Smooth muscle cell (in vitro differentiated cells): ENCODE measurements at regions not wholly inside any gene's neighbourhood (a gene's known extent, or its start where the extent isn't known, plus 50 kb on each side); places are given as distances from the start of the nearest gene placed in this dataset.

Experiments used
- DNase-seq: peaks from one replicate; lab custom pipeline; 2025; ENCODE audit not compliant: unreplicated experiment; lab: John Stamatoyannopoulos, UW
- H2AFZ ChIP-seq: fragments of 200-600 bp; sonication (generic); 2 replicates; pipeline ENCODE4 v1.6.0; 2016; ENCODE audit warnings: antibody characterized with exemption, low read depth, mild to moderate bottlenecking
- H3F3A ChIP-seq: fragments of 200-600 bp; sonication (generic); 2 replicates; pipeline ENCODE4 v1.6.0; 2017; ENCODE audit warnings: antibody characterized with exemption, low read depth
- H3K27ac ChIP-seq: fragments of 200-600 bp; sonication (generic); 2 replicates; pipeline ENCODE4 v1.5.1; 2016; ENCODE audit warnings: low read depth, mild to moderate bottlenecking
- H3K27me3 ChIP-seq: fragments of 200-600 bp; sonication (generic); 2 replicates; pipeline ENCODE4 v1.6.1; 2016; ENCODE audit warnings: low read depth, mild to moderate bottlenecking
- H3K36me3 ChIP-seq: fragments of 200-600 bp; sonication (generic); 2 replicates; pipeline ENCODE4 v1.5.1; 2016; ENCODE audit warnings: low read depth
- H3K4me1 ChIP-seq: fragments of 200-600 bp; sonication (generic); 2 replicates; pipeline ENCODE4 v1.5.1; 2016; ENCODE audit warnings: low read depth
- H3K4me2 ChIP-seq: fragments of 200-600 bp; sonication (generic); 2 replicates; pipeline ENCODE4 v1.6.0; 2016; ENCODE audit warnings: mild to moderate bottlenecking
- H3K4me3 ChIP-seq: fragments of 200-600 bp; sonication (generic); 2 replicates; pipeline ENCODE4 v1.5.1; 2016; ENCODE audit warnings: mild to moderate bottlenecking
- H3K79me2 ChIP-seq: fragments of 200-600 bp; sonication (generic); 2 replicates; pipeline ENCODE4 v1.6.0; 2016; ENCODE audit warnings: low read depth, mild to moderate bottlenecking
- H3K9ac ChIP-seq: fragments of 200-600 bp; sonication (generic); 2 replicates; pipeline ENCODE4 v1.6.0; 2016; ENCODE audit warnings: low read depth
- H3K9me3 ChIP-seq: fragments of 200-600 bp; sonication (generic); replicated peaks from 2 replicates; pipeline ENCODE4 v1.5.1; 2016; ENCODE audit warnings: low read depth
- H4K20me1 ChIP-seq: fragments of 200-600 bp; sonication (generic); 2 replicates; pipeline ENCODE4 v1.6.0; 2016; ENCODE audit warnings: low read depth
- CTCF ChIP-seq: fragments of 200-600 bp; sonication (generic); IDR thresholded peaks from 2 replicates; pipeline ENCODE4 v1.5.1; 2017; ENCODE audit warnings: borderline replicate concordance, mild to moderate bottlenecking, antibody characterized with exemption; ENCODE audit not compliant: insufficient read depth, poor library complexity, severe bottlenecking
- WGBS: methylation state at CpG from one replicate; pipeline ENCODE4 v1.1.7; 2016; ENCODE audit warnings: low lambda C conversion rate; 5-methylcytosine and 5-hydroxymethylcytosine counted together

- no peak for DNase-seq
- Histone ChIP-seq H3K4me1 (peaks cover 5% of the 10 kb centered on the region), H3F3A (no peaks in the 10 kb centered on the region), H3K27ac (no peak overlapping the region), H3K9ac (no peak overlapping the region), H2AFZ (no peak overlapping the region), H3K4me2 (peak overlapping the region; percentile 48), H3K79me2 (no peaks in the 10 kb centered on the region), H3K36me3 (no peaks in the 10 kb centered on the region), H3K4me3 (no peak overlapping the region), H4K20me1 (no peaks in the 10 kb centered on the region), H3K9me3 (no peaks in the 10 kb centered on the region), H3K27me3 (no peaks in the 10 kb centered on the region)
- TF ChIP-seq CTCF, result no peak
- WGBS, result 14% methylated on average over 2 of the region's 2 CpGs
Measured at GRCh38 chr7:124089621-124090020, 56.8 kb upstream of the TMEM229A start.

- Histone ChIP-seq H3K4me2 (no peak overlapping the region), H3K4me3 (no peak overlapping the region), H3K79me2 (no peaks in the 10 kb centered on the region), H3K9me3 (no peaks in the 10 kb centered on the region), H3K36me3 (no peaks in the 10 kb centered on the region), H4K20me1 (no peaks in the 10 kb centered on the region), H3K9ac (no peak overlapping the region), H3K27me3 (no peaks in the 10 kb centered on the region), H2AFZ (no peak overlapping the region), H3K4me1 (peaks cover 5% of the 10 kb centered on the region), H3K27ac (no peak overlapping the region), H3F3A (no peaks in the 10 kb centered on the region)
- 81% methylated on average over 1 of the region's 1 CpG for WGBS
- DNase-seq, result no peak
- TF ChIP-seq CTCF, result no peak
Measured at GRCh38 chr7:124088590-124088989, 55.7 kb upstream of the TMEM229A start.

- H3F3A ChIP-seq, result no peaks in the 10 kb centered on the region
- no peak overlapping the region for H3K27ac ChIP-seq
- H3K36me3 ChIP-seq, result no peaks in the 10 kb centered on the region
- no peak for DNase-seq
- peaks cover 5% of the 10 kb centered on the region for H3K4me1 ChIP-seq
- H2AFZ ChIP-seq, result no peak overlapping the region
- H3K27me3 ChIP-seq, result no peaks in the 10 kb centered on the region
- H3K4me3 ChIP-seq, result no peak overlapping the region
- no peak for TF ChIP-seq CTCF
- no peak overlapping the region for H3K9ac ChIP-seq
- 95% methylated on average over 2 of the region's 2 CpGs for WGBS
- no peaks in the 10 kb centered on the region for H4K20me1 ChIP-seq
- no peak overlapping the region for H3K4me2 ChIP-seq
- H3K9me3 ChIP-seq, result no peaks in the 10 kb centered on the region
- H3K79me2 ChIP-seq, result no peaks in the 10 kb centered on the region
Measured at GRCh38 chr7:124086843-124087242, 54.0 kb upstream of the TMEM229A start.

GRCh38 chr7:124085179-124085578, 52.3 kb upstream of the TMEM229A start:
- no peaks in the 10 kb centered on the region for H3K79me2 ChIP-seq
- no peak overlapping the region for H3K27ac ChIP-seq
- peaks cover 5% of the 10 kb centered on the region for H3K4me1 ChIP-seq
- H2AFZ ChIP-seq, result no peak overlapping the region
- no peak overlapping the region for H3K9ac ChIP-seq
- H3K9me3 ChIP-seq, result no peaks in the 10 kb centered on the region
- no peaks in the 10 kb centered on the region for H3F3A ChIP-seq
- no peak for TF ChIP-seq CTCF
- no peaks in the 10 kb centered on the region for H3K36me3 ChIP-seq
- no peak overlapping the region for H3K4me2 ChIP-seq
- 67% methylated on average over 4 of the region's 4 CpGs for WGBS
- DNase-seq, result no peak
- H3K4me3 ChIP-seq, result no peak overlapping the region
- H4K20me1 ChIP-seq, result no peaks in the 10 kb centered on the region
- H3K27me3 ChIP-seq, result no peaks in the 10 kb centered on the region
